PC-3 (cell line): ENCODE measurements at regions not wholly inside any gene's neighbourhood (a gene's known extent, or its start where the extent isn't known, plus 50 kb on each side); places are given as distances from the start of the nearest gene placed in this dataset.

Source experiments
- EZH2phosphoT487 ChIP-seq: fragments of 300-600 bp; sonication (generic); IDR thresholded peaks from 2 replicates; pipeline ENCODE4 v1.6.1; 2018; ENCODE audit warnings: mild to moderate bottlenecking, antibody characterized with exemption, low read length, borderline replicate concordance
- TF ChIP-seq, protein P1 (sequence below): fragments of 300-600 bp; sonication (generic); conservative IDR thresholded peaks from 2 replicates; pipeline ENCODE4 v1.5.1; 2017; ENCODE audit warnings: antibody characterized with exemption, low read depth, mild to moderate bottlenecking, low read length

DNA sequence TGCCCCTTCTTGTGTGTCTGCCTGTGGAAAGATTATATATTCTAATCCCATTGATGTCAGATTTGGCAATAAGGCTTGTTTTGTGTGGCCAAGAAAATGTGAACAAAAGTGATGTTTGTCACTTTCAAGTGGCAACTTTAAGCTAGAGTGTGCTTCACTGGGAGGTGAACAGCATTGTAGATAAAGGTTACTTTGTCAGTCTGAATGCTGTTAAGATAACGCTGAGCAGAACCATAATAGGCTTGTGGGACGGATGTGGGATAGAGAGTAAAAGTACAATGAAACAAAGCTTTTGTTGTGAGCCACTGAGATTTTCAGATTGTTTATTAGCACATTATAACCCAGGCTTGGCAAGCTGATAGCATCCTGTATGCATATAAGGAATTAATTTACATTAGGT, 303.8 kb upstream of the MAN1A1 start:
- TF ChIP-seq, protein P1, sequence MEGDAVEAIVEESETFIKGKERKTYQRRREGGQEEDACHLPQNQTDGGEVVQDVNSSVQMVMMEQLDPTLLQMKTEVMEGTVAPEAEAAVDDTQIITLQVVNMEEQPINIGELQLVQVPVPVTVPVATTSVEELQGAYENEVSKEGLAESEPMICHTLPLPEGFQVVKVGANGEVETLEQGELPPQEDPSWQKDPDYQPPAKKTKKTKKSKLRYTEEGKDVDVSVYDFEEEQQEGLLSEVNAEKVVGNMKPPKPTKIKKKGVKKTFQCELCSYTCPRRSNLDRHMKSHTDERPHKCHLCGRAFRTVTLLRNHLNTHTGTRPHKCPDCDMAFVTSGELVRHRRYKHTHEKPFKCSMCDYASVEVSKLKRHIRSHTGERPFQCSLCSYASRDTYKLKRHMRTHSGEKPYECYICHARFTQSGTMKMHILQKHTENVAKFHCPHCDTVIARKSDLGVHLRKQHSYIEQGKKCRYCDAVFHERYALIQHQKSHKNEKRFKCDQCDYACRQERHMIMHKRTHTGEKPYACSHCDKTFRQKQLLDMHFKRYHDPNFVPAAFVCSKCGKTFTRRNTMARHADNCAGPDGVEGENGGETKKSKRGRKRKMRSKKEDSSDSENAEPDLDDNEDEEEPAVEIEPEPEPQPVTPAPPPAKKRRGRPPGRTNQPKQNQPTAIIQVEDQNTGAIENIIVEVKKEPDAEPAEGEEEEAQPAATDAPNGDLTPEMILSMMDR: no peak
- TF ChIP-seq EZH2phosphoT487: no peak
